Hematopoietic multipotent progenitor cell treated with erythropoietin and hydrocortisone succinate and interleukin-3 and kit ligand, for 17 days (in vitro differentiated cells): ENCODE measurements at regions not wholly inside any gene's neighbourhood (a gene's known extent, or its start where the extent isn't known, plus 50 kb on each side); places are given as distances from the start of the nearest gene placed in this dataset.
"Not testable (repeated sequence)": the region's sequence is repeated elsewhere in the genome, so short reads cannot be mapped to it uniquely, and the experiment has no call there.

ENCODE experiments used
- DNase-seq: peaks from one replicate; pipeline ENCODE4 v3.0.0-alpha.2; 2015; ENCODE audit warnings: low spot score

- DNase-seq = no peak
These were observed 328.9 kb upstream of the PPP2R3A start for GRCh38 chr3:135636596-135636995.

DNA sequence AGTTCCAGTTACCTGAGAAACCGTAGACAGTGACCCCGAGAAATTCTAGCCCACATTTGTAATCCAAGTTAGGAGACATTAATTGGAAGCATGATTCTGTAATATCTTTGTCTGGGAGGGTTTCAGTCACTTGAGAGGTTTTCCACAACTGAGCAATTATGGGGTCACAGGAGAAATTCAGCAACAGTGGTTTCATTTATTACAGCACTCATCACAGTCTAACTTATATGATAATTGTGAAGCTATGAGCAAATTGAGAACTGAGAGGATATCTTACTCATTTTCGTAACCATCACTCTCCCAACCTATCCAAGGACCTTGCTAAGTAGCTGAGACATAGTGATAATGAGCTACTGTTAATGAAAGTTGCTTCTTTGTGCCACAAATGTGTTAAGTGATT, 328.5 kb upstream of the PPP2R3A start:
- no peak for DNase-seq

DNA sequence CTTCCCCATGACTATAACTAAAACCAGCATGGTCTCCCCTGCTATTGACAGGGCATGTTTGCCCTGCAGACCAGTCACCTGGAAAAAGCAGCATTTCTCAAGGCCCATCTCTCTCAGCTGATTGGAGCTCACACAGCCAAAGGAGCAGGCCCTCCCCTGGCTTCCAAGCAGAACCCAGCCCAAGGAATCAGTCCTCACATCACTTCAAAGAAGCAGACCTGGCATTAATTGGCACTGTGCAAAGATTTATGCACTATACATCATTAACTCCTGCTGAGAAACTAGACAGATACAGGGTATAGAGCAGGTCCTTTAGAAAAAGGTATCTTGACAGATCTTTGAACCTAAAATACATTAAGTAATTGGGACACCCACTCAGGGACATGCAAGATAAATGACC, 323.8 kb upstream of the PPP2R3A start:
- DNase-seq = no peak

DNA sequence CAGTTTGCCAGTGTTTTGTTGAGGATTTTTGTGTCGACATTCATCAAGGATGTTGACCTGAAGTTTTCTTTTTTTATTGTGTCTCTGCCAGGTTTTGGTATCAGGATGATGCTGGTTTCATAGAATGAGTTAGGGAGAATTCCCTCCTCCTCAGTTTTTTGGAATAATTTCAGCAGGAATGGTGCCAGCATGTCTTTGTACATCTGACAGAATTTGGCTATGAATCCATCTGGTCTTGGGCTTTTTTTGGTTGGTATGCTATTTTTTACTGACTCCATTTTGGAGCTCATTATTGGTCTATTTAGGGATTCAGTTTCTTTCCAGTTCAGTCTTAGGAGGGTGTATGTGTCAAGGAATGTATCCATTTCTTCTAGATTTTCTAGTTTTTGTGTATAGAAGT, 320.0 kb upstream of the PPP2R3A start:
- DNase-seq = no peak

DNA sequence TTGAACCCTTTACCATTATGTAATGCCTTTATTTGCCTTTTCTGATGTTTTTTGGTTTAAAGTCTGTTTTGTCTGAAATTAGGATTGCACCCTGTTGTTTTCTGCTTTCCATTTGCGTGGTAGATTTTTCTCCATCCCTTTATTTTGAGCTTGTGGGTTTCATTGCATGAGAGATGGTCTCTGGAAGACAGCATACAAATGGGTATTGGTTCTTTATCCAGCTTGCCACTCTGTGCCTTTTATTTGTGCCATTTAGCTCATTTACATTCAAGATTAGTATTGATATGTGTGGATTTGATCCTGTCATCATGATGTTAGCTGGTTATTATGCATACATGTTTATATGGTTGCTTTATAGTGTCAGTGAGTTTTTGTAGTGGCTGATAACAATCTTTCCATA, 318.7 kb upstream of the PPP2R3A start:
- DNase-seq = no peak

DNA sequence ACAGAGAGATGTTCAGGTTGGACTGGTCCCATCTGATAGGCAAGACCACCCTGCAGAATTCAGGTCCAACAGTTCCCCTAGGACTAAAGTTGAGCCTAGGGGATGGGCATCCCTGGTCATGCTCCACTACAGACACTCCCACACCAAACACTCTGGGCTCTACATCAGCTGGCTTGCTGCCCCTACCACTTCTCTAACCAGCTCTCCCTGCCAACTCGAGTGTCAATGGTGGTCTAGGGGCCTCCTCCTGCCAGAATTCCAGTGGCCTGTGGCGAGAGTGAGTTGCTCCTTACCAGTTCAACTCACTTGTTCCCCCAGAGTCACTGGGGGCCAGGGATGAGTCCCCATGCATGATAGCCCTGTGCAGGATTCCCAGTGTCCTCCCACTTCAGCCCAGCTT, 316.2 kb upstream of the PPP2R3A start:
- DNase-seq = no peak

DNA sequence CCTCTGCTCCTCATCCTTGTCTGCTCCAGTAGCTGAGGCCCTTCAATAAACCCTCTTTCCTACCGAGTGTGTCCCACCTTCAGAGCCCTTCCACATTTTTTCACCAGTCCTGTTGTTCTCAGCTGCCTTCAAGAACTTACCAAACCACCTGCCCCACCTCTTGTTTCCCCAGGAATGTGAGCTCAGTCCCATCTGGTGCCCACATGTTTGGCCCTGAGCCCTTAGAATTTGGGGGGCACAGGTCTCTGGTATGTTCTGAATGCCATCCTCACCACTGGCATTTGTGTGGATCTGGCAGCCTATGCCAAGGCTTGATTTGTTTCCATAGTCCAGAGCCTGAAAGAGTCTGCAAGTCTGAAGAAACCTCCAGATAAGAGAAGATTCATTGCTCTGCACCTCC, 315.2 kb upstream of the PPP2R3A start:
- DNase-seq = no peak

DNA sequence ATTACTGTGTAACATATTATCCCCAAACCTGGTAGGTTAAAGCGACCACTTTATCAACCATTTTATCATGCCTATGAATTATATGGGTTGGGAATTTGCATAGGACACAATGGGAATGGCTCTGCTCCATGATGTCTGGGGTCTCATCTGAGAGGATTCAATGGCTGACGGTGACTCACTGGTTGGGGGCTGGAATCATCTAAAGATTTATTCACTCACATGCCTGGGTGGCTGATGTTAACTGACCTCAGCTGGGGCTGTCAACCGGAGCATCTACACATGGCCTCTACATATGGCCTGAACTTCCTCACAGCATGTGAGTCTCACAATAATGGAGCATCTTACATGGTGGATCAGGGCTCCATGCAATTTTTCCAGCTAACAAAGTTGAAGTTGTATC, 313.1 kb upstream of the PPP2R3A start:
- no peak for DNase-seq

DNA sequence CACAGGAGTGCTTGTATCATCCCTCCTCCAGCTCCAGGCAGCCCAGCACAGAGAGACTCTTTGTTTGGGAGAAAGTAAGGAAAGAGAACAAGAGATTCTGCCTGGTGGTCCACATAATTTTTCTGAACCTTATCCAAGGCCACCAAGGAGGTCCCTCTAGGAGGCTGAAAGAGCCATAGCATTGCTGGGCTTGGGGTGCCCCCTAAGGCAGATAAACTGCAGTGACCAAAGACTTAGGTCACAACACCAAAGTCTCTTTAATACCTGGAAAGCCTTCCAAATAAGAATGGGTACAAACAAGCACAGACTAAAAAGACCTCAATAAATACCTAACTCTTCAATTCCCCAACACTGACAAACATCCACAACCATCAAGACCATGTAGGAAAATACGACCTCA, 310.2 kb upstream of the PPP2R3A start:
- no peak for DNase-seq

- DNase-seq = not testable (repeated sequence)
These were observed 307.1 kb upstream of the PPP2R3A start for GRCh38 chr3:135658451-135658850.

GRCh38 chr3:135667061-135667460, 298.5 kb upstream of the PPP2R3A start:
- no peak for DNase-seq

- DNase-seq = no peak
These were observed 291.0 kb upstream of the PPP2R3A start for GRCh38 chr3:135674508-135674907.

- DNase-seq = no peak
These were observed 287.1 kb upstream of the PPP2R3A start for GRCh38 chr3:135678386-135678785.

- no peak for DNase-seq
These were observed 277.5 kb upstream of the PPP2R3A start for GRCh38 chr3:135688003-135688402.

DNA sequence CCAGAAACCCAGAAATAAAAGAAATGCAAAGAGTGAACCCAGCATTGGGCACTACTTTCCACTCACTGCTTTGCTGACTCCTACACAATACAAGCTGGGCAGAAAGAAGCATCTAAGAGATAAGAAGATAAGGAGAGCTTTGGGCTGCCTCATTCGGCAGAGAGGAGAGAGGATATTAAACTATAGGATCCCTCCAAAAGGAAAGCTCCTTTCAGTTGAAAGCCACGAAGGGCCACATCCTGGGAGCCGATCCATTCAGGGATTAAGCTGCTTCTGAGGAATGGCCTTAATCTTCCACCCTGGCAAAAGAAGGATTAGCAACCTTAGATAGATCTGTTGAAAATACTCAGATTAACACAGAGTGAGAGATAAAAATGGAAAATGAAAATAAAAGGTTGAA, 274.9 kb upstream of the PPP2R3A start:
- DNase-seq = no peak

DNA sequence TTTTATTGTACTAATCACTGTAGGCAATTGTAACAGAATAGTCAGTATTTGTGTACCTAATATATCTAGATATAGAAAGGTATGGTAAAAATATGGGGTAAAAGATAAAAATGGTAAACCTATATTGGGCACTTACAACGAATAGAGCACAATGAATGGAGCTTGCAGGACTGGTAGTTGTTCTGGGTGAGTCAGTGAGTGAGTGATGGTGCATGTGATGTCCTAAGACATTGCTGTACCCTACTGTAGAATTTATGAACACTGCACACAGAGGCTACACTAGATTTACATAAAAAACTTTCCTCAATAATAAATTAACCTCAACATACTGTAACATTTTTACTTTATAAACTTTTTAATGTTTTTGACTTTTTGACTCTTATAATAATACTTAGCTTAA, 274.3 kb upstream of the PPP2R3A start:
- no peak for DNase-seq

GRCh38 chr3:135694142-135694541, 271.4 kb upstream of the PPP2R3A start:
- DNase-seq = no peak

DNA sequence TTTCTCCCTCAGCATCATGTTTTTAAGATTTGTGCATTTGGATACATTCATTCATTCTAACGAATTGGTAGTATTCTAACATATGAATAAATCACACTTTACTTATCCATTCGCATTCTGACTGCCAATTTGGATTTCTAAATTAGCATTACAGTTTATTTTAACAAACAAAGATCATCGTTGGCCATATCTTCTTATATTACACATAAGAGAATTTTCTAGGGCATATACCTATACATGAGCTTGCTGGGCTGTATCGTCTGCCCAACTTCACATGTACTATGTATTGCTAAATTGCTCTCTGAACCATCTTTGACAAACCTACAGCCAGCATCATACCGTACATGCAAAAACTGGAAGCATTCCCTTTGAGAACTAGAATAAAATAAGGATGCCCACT, 265.8 kb upstream of the PPP2R3A start:
- no peak for DNase-seq

GRCh38 chr3:135706758-135707375, 258.7 kb upstream of the PPP2R3A start:
- DNase-seq = no peak

- DNase-seq = no peak
These were observed 246.1 kb upstream of the PPP2R3A start for GRCh38 chr3:135719449-135719848.

GRCh38 chr3:135728007-135728721, 237.4 kb upstream of the PPP2R3A start:
- no peak for DNase-seq

- no peak for DNase-seq
These were observed 234.0 kb upstream of the PPP2R3A start for GRCh38 chr3:135731546-135731945.

- peak; percentile 8 for DNase-seq
These were observed 228.8 kb upstream of the PPP2R3A start for GRCh38 chr3:135736740-135737139.

DNA sequence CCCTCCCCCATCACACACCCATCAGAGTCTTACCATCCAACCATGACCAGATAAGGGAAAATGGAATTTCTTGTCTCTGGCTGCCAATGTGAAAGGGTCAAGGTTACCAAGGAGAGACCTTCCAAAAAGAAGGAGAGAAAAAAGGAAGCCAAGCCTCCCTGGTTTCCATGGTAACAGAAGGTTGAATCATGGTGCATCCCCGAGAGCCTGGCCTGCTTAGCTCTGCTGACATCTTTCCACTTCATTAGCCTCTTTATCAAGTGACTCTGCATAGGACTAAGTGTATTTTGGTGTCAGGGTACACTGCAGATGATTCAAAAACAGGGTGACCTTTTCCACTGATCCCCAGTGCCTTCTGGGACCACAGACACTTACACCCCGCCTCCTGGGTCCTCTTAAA, 225.7 kb upstream of the PPP2R3A start:
- no peak for DNase-seq
